ENCODE measurements at regions not wholly inside any gene's neighbourhood (a gene's known extent, or its start where the extent isn't known, plus 50 kb on each side); places are given as distances from the start of the nearest gene placed in this dataset.

- no peak for DNase-seq (ENCODE audit: low read depth)
- H3K4me3 ChIP-seq (ENCODE audit: low read length), result no peak overlapping the region
- TF ChIP-seq CTCF (conservative IDR thresholded peaks at IDR 0.05; ENCODE audit: low read depth, low read length), result no peak
These were observed 81.5 kb upstream of the MAPK10 start for GRCh38 chr4:86441175-86441936.

- no peak for DNase-seq (ENCODE audit: low read depth)
- H3K4me3 ChIP-seq (ENCODE audit: low read length), result no peak overlapping the region
- no peak for TF ChIP-seq CTCF (conservative IDR thresholded peaks at IDR 0.05; ENCODE audit: low read depth, low read length)
These were observed 83.0 kb upstream of the MAPK10 start for GRCh38 chr4:86442881-86443280.

GRCh38 chr4:86443495-86443894, 83.6 kb upstream of the MAPK10 start:
- DNase-seq (ENCODE audit: low read depth), result no peak
- TF ChIP-seq CTCF (conservative IDR thresholded peaks at IDR 0.05; ENCODE audit: low read depth, low read length), result no peak

GRCh38 chr4:86446996-86447395, 87.1 kb upstream of the MAPK10 start:
- no peak for DNase-seq (ENCODE audit: low read depth)
- no peak overlapping the region for H3K4me3 ChIP-seq (ENCODE audit: low read length)
- no peak for TF ChIP-seq CTCF (conservative IDR thresholded peaks at IDR 0.05; ENCODE audit: low read depth, low read length)

More at GRCh38 chr4:86443495-86443894, 83.6 kb upstream of the MAPK10 start:
- H3K4me3 ChIP-seq (ENCODE audit: low read length), result no peak overlapping the region

GRCh38 chr4:86448871-86449270, 89.0 kb upstream of the MAPK10 start:
- no peak overlapping the region for H3K4me3 ChIP-seq (ENCODE audit: low read length)
- DNase-seq (ENCODE audit: low read depth), result no peak
- no peak for TF ChIP-seq CTCF (conservative IDR thresholded peaks at IDR 0.05; ENCODE audit: low read depth, low read length)

GRCh38 chr4:86449746-86450588, 90.1 kb upstream of the MAPK10 start:
- no peak overlapping the region for H3K4me3 ChIP-seq (ENCODE audit: low read length)
- DNase-seq (ENCODE audit: low read depth), result no peak
- TF ChIP-seq CTCF (conservative IDR thresholded peaks at IDR 0.05; ENCODE audit: low read depth, low read length), result no peak

Measured in retinal pigment epithelial cell (primary cell).